ENCODE measurements at regions not wholly inside any gene's neighbourhood (a gene's known extent, or its start where the extent isn't known, plus 50 kb on each side); places are given as distances from the start of the nearest gene placed in this dataset.

DNA sequence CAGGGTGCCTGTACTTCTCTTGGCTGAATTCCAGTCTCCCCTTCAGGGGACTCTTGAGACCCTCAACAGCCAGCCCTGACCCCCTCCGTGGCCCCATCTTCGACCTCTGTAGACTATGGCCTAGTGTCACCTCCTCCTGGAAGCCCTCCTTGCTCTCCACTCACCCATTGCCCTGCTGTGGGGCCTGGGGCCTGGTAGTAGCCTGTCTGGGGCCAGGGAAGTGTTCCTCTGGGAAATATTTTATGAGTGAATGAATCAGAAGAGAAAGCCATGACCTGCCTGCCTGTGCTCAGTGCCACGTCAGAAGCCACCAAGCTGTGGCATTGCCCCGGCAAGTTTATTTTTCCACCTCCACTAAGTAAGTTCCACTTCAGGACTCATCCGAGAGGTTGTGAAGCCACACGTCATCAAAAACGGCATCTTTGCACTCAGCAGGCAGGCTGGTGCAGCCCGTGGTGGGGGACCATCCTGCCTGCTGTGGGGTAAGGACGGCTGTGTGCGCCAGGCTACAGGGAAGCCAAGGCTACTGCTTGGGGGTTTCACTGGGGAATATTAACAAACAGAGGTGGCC is 59.6 kb upstream of the PPARA start:
- DNase-seq (ENCODE audit: low read depth in 2 of 2) = no peak

DNA sequence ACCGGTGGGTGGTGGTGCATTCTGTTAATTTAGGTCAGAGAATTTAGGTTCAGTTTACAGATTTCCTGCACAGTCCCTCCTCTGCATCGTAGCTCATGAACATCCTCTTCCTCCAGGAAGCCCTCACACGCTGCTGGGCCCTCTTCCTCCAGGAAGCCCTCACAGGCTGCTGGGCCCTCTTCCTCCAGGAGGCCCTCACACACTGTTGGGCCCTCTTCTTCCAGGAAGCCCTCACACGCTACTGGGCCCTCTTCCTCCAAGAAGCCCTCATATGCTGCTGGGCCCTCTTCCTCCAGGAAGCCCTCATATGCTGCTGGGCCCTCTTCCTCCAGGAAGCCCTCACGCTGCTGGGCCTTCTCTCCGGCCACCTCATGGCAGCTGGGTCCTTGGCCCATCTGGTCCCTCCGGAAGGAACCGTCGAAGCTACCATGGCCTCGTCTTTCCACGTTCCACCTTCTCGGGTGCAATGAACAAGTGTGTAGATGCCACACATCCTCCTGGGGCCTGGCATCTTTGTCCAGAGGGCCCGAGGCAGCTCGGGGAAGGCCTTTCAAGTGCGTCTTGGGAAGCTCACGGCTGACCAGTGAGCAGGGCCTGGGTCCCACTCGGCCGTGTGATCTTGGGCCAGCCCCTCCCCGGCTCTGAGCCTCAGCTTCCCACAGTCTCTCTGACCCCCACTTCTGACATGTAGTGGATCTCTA is 58.9 kb upstream of the PPARA start:
- DNase-seq (ENCODE audit: low read depth in 2 of 2) = no peak

DNA sequence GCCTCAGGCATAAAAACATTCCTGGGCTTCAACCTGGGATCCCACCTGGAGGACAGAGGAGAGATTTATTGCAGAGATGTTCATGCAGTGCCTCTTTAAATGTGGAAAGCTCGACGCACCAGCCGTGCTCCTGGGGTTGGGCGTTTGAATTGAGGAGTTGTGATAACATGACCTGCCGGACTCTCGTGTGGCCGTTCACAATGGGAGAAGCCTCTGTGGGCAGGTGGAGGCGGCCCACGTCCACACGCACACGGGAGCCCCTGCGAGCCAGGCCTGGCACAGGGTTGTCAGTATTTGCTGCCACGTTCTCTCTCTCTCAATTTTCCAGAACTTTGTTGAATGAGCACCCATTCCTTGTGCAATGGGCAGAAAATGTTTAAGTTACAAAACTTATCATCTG is 58.3 kb upstream of the PPARA start:
- no peak for DNase-seq (ENCODE audit: low read depth in 2 of 2)

DNA sequence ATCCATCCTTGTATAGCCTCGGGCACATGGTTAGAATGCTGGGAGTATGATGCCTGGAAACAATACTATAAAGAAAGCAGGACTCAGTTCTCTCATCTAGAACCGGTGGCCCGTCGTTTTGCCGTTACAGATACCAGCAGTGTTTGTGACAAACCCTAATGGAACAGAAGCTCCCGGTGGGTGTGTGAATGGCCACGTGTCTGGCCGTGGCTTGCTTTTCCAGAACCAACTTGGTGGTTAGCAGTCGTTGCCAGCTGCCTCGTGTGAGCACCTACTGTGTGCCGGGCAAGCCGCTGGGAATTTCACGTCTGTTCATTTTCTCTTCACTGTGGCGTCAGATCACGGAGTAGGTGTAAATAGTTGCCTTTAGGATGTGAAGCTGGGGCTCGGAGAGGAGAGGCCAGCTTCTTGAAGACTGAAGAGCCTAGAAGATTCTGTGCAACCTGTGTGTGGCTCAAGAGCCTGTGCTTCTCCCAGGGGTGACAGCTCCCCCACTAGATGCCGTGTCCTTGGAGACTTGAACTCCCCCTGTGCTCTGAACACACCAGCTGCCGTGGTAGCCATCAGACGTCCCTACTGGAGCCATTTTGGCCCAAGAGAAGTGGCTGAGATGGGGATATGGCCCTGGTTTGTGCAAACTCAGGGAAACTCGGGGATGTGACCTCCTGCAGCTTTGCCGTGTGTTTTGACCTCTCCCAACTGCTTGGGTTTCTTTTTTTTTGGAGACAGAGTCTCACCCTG is 57.5 kb upstream of the PPARA start:
- DNase-seq (ENCODE audit: low read depth in 2 of 2) = no peak

DNA sequence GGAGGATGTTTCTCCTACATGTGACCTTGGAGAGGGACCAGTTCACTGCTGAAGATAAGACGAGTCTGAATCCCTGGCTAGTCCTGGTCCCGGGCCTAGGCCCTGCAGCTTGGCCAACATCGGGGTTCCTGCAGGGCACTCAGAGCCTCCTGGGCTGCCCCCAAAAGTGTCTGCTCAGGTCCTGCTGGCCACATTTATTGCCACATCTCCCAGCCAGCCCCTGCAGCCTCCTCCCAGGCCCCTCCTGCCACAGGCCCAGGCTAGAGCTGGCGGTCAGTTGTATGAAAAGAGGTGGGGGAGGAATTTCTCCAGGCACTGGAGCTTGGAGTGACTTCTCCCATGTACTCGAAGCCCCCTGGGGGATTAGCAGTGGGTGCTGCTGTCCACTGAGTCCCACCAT is 56.5 kb upstream of the PPARA start:
- DNase-seq (ENCODE audit: low read depth in 2 of 2) = no peak

DNA sequence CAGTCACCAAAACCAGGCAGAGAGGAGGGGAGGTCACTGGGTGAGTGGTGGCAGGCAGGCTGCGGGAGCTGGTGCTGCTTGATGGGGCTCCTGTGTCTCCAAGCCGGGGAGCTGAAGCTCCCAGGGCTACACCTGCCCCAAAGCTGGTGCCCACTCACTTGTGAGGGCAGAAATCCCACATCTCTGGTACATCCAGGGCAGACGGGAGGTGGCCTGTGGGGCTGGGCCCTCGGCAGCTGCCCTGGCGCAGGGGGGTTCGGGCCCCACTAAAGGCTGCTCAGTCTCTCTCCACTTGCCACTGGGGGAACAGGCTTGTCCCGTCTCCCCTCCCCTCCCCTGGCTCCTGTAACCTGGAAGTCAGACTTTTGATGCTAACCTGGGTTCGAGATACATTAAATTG is 55.6 kb upstream of the PPARA start:
- no peak for DNase-seq (ENCODE audit: low read depth in 2 of 2)

DNA sequence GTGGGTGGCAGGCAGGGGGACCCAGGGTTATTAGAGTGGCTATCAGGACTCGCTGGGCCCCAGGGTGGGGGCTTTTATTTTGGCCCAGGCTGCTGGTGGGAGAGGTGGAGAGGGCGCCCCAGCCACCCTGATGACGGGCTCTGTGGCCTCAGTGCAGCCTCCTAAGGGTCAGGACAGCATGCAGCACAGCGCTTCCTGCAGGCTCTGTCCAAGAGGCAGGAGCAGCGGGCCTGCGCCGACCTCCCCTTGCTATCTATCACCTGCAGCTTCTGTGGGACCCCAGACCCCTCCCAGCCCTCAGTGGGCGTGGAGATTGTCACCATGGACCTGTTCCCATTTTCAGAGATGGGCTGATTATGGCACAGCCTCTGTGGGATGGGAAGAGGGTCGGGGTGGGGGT is 54.3 kb upstream of the PPARA start:
- DNase-seq (ENCODE audit: low read depth in 2 of 2) = no peak

DNA sequence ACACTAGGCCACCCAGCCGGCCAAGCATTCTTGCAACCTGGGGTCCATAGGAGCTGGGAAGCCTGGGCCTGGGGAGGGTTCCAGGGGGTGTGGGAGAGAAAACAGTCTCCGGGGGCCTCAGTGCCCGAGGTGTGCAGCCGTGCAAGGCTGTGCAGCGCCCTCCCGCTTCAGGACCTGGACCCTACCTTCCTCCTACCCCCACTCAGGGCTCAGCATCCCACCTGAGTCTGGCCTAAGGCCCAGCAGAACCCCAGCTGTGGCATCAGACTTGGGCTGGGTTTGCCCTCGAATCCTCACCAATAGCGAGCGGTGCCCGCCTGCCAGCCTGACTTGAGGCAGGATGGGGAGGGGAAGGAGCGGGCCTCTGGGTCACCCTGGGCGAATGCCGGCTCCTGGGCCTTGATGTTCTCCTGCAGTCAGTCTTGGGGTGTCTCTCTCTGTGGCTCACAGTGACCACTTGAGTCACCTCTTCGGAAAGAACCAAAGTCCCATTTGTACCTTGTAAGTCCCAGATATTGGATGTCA is 53.6 kb upstream of the PPARA start:
- DNase-seq (ENCODE audit: low read depth in 2 of 2) = no peak

DNA sequence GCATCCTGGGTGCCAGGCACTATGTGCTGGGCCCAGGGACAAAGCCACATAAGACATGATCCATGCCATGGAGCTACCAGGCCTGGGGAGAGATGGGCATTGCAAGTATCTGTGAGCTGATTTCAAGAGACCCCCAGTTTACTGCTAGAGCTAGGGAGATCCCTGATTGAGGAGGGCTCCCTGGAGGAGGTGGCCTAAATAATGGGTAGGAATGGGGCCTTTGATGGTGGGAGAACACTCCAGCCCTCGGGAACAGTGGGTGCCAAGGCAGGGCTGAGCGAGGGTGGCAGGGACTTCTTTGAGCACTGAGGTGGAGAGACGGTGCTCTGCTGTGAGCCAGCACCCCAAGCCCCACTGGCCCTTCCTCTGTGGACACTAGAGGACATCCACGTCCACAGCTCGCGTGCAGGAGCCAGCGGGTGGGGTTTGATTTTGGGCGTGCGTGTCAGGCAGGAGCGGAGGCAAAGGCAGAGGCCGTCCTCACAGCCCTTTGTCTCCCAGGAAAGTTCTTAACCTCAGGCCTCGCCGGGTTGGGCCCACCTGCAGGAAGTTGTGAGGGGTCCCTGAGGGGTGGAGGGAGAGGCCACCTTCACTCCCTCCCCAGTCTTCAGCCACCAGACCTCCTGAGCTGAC is 52.9 kb upstream of the PPARA start:
- no peak for DNase-seq (ENCODE audit: low read depth in 2 of 2)

DNA sequence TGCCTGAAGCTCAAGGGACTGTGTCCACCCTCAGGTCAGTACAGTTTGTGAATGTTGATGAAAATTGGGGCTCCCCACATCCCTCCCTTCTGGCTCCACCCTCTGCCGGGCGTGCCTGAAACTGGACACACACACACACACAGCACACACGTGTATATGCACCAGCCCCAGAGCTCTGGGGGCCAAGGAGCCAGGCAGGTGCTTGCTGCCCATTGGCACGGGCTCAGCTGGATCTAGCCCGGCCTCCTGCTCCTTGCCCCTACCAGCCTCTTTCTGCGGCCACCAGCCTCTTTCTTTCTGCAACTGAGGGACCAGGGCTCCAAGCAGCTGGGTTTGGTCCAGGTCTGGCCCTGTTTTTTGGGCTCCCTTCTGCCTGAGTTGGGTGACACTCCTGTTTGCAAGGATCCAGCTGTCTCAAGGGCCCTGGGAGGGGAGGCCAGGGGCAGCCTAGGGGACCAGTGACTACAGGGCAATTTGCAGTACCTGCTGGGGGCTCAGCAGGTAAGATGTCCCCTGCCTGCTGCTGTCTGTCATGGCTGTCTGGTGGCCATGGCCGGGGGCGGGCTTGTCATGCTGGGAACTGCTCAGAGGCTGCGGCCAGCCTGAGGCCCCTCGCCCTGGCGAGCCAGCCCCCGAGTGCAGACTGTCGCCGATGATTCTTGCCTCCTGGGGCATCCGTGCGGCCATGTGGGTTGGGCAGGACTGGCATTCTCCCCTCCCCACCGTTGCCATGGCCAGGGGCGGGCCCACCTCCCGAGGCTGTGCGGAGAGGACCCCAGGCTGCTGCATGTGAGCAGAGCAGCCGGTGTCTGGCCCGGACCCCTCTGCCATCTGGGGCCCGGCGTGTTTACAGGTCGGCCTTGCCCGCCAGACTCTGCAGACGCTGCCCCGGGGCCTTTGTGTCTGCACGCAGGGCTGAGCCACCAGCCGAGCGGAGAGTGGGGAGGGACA is 51.5 kb upstream of the PPARA start:
- DNase-seq (ENCODE audit: low read depth in 2 of 2) = no peak

DNA sequence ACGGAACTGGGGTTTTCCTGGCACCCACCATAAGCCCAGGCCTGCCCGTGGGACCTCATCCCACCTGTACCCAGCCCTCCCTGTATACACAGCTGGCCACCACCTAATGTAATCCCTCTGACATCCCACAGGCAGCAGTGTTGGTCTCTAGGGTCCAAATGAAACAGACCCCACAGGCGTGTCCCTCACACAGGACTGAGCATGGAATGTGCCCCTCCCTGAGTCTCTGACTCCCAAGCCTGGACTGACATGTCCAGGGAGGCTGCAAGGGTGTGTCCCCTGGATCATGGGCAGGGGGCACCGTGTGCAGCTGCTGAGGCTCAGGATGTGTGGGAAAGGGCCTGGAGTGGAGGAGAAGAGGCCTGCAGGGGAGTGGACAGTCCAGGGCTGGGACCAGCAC is 50.6 kb upstream of the PPARA start:
- DNase-seq (ENCODE audit: low read depth in 2 of 2) = no peak

DNA sequence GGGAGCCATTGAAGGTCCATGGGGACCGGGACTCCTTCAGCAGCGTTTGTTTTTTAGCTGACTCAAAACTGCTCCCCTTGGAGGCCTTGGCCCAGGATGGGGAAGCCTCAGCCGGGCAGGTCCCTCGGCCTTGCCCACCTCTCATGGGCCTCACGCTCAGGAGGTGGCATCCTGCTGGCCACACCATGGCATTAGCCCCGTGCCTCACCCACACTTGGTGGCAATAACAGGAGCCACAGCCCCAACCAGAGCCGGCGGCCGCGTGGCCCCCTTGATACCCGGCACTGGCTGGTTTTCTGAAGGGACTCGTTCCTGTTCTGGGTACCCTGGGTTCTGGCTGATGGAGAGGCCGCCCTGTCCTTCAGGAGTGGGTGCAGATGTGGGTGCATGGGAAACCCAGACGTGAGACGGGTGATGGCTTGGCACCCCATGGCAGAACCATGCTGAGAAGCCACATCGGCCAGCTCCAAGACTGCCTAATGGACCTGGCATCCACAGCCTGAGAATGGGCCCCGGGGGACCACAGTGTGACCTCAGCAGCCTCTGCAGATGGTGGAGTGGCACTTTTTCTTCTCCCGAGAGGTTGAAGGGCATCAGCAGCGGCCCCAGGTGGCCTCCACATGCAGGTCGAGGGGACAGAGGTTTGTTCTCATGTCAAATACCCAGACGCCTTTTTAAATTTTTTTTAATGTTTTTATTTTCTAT is 49.8 kb upstream of the PPARA start:
- no peak for DNase-seq (ENCODE audit: low read depth in 2 of 2)

Data from stimulated activated CD8-positive, alpha-beta memory T cell treated with anti-CD3 and anti-CD28 coated beads, Interleukin-15, amount 100 ng/mL, for 48 hours (primary cell).